GM19467 (cell line): ENCODE measurements at regions not wholly inside any gene's neighbourhood (a gene's known extent, or its start where the extent isn't known, plus 50 kb on each side); places are given as distances from the start of the nearest gene placed in this dataset.
"Not testable (repeated sequence)": the region's sequence is repeated elsewhere in the genome, so short reads cannot be mapped to it uniquely, and the experiment has no call there.

Source experiments
- ATAC-seq: cut with Tn5 transposase; IDR thresholded peaks from one replicate; pipeline ENCODE4 v1.9.1; 2021; ENCODE audit warnings: mild to moderate bottlenecking, moderate library complexity; ENCODE audit not compliant: unreplicated experiment

DNA sequence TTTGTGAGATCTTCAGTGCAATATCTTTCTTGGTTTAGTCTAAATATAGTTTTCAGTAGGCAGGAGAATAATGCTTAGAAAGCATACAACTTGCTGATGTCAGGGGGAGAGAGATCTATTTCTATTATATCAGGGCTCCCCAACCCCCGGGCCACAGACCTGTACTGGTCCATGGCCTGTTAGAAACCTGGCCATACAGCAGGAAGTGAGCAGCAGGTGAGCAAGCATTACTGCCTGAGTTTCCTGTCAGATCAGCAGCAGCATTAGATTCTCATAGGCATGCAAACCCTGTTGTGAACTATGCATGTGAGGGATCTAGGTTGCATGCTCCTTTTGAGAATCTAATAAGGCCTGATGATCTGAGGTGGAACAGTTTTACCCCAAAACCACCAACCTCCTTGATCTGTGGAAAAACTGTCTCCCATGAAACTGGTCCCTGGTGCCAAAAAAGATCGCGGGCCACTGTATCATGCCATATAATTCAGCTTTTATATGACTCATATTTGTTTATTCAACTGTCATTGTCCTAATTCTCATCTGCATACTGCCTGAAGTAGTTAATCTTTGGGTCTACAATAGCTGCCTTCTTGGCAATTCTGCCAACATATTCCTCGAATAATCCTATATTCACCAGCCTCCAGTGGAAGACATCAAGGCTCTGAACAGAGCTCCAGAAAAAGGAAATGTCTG lies 163.6 kb upstream of the DYRK2 start:
- no peak for ATAC-seq

GRCh38 chr12:67486671-67487070 lies 161.9 kb upstream of the DYRK2 start:
- no peak for ATAC-seq

GRCh38 chr12:67488349-67488748 lies 160.2 kb upstream of the DYRK2 start:
- ATAC-seq, result not testable (repeated sequence)

GRCh38 chr12:67489007-67489406 lies 159.5 kb upstream of the DYRK2 start:
- no peak for ATAC-seq

DNA sequence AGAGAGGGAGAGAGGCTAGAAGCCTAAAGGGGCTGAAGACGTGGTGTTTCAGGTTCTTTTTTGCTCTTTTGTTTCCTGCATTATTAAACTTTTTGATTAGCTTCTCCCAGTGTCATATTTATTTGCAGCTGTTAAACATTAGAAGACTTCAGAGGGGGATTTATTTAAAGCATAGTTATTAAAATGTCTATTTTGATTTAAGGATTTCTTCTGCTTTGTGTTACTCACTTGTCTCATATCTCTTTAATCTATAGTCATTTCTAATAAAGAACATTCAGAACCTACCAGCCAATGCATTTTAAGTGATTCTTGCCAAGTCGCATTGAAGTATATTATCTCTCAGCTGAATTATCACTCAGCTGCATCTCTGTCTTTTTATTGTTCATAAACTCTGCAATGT lies 152.0 kb upstream of the DYRK2 start:
- ATAC-seq, result no peak

DNA sequence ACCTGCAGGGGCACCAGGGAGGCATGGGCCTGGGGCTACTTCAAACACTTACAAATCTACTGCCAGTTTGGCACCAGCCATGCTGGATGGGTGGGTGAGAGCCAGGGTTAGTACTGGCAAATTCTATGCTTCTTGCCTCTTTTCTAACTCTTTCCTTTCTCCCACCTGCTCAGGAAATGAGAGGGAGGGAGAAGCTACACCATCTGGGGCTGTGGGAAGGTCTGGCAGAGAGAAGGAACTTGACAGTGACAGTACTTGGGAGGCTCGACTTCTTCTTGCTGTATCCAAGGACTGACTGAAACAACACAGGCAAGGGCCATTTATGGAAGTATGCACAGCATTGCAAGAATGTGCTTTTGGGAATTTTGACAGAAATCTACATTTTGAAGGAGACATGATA lies 149.6 kb upstream of the DYRK2 start:
- no peak for ATAC-seq

GRCh38 chr12:67501362-67501761 lies 147.2 kb upstream of the DYRK2 start:
- no peak for ATAC-seq

GRCh38 chr12:67504026-67504425 lies 144.5 kb upstream of the DYRK2 start:
- no peak for ATAC-seq

- no peak for ATAC-seq
Measured at GRCh38 chr12:67506739-67507138, 141.8 kb upstream of the DYRK2 start.

DNA sequence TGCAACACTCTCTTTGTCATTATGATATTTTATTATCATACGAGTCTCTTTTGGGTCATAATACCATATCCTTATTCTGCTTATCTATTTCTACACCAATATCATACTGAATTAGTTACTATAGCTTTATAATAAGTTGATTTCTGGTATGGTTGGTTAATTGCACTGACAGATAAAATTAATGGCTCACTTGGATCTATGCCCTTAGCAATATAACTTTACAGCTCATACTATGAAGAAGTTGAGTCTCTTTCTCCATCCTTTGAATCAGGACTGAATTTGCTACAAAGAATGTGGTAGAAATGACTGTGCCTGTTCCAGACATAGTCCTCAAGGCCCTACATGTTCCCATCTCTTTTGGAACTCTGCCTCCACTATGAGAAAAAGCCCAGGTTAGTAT lies 139.7 kb upstream of the DYRK2 start:
- no peak for ATAC-seq

DNA sequence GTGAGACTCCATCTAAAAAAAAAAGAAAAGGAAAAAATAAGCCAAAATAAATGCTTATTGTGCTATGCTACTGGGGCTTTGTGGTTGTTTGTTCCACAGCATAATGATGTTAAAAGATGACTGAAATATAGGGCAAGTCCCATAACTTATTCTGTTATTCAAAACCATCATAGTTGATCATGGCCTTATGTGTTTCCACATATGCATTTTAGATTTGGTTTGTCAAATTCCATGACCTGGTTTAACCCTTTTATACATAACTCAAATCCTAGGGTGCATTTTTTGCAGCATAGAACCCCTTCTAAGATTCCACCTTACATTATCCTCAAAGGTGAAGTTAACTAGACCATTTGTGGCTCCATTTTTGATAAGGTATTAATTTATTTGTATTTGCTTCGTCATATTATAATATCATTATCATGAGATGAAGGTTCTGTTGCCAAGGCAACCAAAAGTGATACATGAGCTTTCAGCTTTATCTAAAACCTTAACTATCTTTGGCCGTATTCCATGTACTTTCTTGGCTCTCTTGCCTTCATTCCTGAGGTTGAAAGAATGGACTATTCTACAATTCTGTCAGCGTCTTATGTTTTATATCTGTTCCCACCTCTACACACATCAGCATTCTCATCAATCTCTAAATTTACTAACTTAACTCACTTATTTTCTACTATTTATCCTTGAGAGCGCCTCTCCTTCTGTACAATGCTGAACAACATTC lies 138.7 kb upstream of the DYRK2 start:
- ATAC-seq, result no peak

- ATAC-seq, result no peak
Measured at GRCh38 chr12:67512061-67512460, 136.5 kb upstream of the DYRK2 start.

- ATAC-seq, result no peak
Measured at GRCh38 chr12:67514502-67514901, 134.0 kb upstream of the DYRK2 start.

DNA sequence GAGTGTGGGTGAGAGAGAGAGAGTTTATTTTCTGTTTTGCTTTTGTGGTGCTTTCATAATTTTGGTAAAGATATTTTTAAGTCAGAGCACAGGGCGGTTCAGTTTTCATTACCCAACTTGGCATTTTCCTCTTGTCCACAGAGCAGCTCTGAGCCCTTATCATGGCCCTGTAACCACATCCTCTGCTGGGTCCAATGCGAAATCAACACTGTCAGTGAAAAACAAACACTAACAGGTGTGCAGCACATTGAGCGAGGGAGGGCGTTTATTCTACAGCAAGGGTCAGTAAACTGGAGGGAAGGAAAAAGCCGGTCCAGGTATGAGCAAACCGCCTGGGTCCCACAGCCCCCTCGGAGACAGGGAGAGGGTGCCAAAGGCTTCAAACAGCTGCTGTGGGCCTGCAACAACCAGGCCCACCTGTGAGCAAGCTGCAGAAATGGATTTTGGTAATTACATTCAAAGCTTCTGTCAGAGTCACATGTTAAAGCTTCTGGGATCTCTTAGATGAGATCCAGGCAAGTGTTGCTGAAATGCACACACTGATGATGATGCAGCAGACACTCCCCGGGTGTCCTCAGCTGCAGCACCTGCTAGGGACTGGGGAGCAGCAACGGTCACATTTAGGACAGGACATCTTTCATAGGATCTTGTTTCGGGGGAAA lies 132.7 kb upstream of the DYRK2 start:
- ATAC-seq, result peak; percentile 75

- ATAC-seq, result no peak
Measured at GRCh38 chr12:67517181-67517887, 131.2 kb upstream of the DYRK2 start.

GRCh38 chr12:67519484-67520433 lies 128.8 kb upstream of the DYRK2 start:
- ATAC-seq, result no peak

DNA sequence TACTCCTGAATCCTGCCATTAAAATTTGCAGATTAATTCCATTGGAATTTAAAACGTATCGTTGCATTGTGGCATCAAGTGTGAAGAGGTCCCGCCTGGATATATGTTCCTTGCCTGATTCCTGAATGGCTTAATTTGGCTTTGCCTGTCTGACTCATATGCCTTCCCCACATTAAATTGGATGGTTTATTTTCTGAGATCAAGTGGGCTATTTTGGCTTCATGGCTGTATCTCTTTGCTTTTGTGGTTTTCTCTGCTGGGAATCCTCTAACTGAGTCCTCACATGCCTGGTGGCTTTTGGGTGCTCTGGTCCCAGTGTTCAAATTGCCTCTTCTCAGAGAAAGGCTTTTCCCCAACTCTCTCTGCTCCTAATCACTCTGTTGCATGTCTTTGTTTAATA lies 127.9 kb upstream of the DYRK2 start:
- no peak for ATAC-seq

DNA sequence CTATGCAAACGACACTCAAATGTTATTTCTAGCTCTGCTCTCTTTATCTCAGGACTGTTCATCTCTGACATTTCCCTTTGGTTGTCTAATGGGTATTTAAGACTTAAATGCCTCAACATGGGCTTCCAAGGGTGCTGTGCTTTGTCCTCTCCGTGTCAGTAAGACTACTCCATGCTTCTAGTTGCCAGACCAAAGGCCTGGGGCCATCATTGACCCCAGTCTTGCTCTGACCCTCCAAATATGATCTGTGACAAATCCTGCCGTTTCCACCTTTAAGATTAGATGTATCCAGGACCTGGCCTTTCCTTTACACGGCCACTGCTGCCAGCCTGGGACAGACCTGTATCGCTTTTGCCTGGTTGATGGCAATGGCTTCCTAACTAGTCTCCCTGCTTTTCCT lies 126.3 kb upstream of the DYRK2 start:
- ATAC-seq, result no peak

DNA sequence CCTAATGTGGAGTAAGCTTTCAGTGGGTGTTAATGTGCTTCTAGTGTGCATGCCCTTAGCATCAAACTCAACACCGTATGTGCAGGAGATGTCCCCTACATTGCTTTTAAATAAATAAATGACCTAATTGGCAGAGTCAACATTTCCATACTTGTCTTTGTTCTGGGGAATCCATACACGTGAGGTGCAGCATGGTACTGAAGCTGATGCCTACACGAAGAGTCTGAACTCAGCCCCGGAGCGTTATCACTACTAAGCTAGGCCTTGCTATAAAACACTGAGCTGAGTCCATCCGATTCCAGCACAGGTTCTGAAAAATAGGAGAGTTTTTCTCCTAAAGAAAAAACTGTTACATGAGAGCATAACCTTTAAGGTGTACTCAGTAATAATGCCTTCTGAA lies 125.0 kb upstream of the DYRK2 start:
- no peak for ATAC-seq

GRCh38 chr12:67524861-67525616 lies 123.5 kb upstream of the DYRK2 start:
- ATAC-seq, result no peak
